HepG2 (cell line): ENCODE measurements at regions not wholly inside any gene's neighbourhood (a gene's known extent, or its start where the extent isn't known, plus 50 kb on each side); places are given as distances from the start of the nearest gene placed in this dataset.

ENCODE experiments used
- EP300 ChIP-seq, 3 experiments: sonication (generic) in 1 of 3; formaldehyde crosslinking in 1 of 3; IDR thresholded peaks; 2 replicates each; pipeline versions ENCODE4 v1.5.1 to v1.6.1; 2011 to 2020; ENCODE audit warnings: low read depth in 2 of 3, low read length in 2 of 3, borderline replicate concordance in 1 of 3, improper control_type of control experiment in 1 of 3, mild to moderate bottlenecking in 1 of 3, missing genetic modification reagents in 1 of 3, moderate library complexity in 1 of 3
- ERF ChIP-seq: IDR thresholded peaks from 2 replicates; pipeline ENCODE4 v1.6.1; 2018; ENCODE audit warnings: missing biosample characterization, missing genetic modification reagents
- FOXO4 ChIP-seq: sonication (generic); formaldehyde crosslinking; conservative IDR thresholded peaks from 2 replicates; pipeline ENCODE4 v1.8.1; 2023; ENCODE audit warnings: missing genetic modification reagents
- JUND ChIP-seq: sonication (generic); formaldehyde crosslinking; IDR thresholded peaks from 2 replicates; pipeline ENCODE4 v1.8.0; 2022; ENCODE audit warnings: mild to moderate bottlenecking, missing genetic modification reagents
- KDM5B ChIP-seq: sonication (generic); formaldehyde crosslinking; IDR thresholded peaks from 2 replicates; pipeline ENCODE4 v1.4.0; 2020; ENCODE audit warnings: missing genetic modification reagents, mild to moderate bottlenecking, borderline replicate concordance
- MNT ChIP-seq: fragments of 450-650 bp; IDR thresholded peaks from 2 replicates; pipeline ENCODE4 v1.6.1; 2016
- U2AF1 ChIP-seq: fragments of 200-400 bp; formaldehyde crosslinking; optimal IDR thresholded peaks from 2 replicates; pipeline ENCODE3; 2017; ENCODE audit warnings: mild to moderate bottlenecking, low read depth, low read length
- ZBTB8A ChIP-seq: sonication (generic); formaldehyde crosslinking; IDR thresholded peaks from 2 replicates; pipeline ENCODE4 v1.4.0; 2020; ENCODE audit warnings: mild to moderate bottlenecking, low read depth, missing genetic modification reagents, borderline replicate concordance
- ZNF460 ChIP-seq: sonication (generic); formaldehyde crosslinking; IDR thresholded peaks from 2 replicates; pipeline ENCODE4 v1.5.1; 2020; ENCODE audit warnings: missing genetic modification reagents, mild to moderate bottlenecking, borderline replicate concordance
- ZNF670 ChIP-seq: sonication (generic); formaldehyde crosslinking; IDR thresholded peaks from 2 replicates; pipeline ENCODE4 v1.8.0; 2022; ENCODE audit warnings: mild to moderate bottlenecking, missing genetic modification reagents, borderline replicate concordance
- TF ChIP-seq, protein P1 (sequence below): sonication (generic); formaldehyde crosslinking; IDR thresholded peaks from 2 replicates; pipeline ENCODE4 v1.5.0; 2020; ENCODE audit warnings: mild to moderate bottlenecking, missing genetic modification reagents, moderate library complexity

DNA sequence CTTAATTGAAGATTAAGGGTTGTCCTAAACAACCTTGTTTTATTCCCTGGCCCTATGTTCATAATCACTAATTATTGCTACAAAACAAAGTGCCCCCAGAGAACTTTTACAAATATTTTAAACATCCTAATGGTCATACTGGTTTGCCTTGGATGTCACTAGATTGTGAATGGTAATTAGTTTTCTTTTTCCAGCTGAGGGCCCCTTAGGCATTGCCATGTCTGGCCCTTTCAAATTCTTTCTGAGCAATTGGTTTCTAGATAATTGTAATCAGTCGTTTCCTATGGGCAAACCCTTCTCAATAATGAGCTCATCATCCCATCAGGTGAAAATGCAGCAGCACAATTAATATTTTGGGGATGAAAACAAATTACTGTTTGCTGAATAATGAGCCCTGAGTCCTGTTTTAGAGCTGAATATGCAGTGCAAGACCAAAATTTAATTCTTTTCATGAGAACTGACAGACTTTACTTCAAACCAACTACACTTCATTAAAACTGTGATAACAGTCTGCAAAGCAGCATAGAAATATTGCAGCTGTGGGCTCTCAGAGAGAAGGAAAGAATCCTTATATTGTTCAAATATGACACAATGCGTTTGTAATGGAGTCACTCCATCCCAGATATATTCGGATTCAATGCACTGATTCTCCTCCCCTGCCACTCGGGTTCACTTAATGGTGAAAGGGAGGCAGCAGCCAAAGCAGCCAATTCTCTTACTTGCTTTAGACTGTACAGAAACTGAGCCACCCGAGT, 67.7 kb upstream of the ARHGAP5 start:
- TF ChIP-seq ERF (CRISPR knock-in tag) (no peak), ZNF460 (CRISPR knock-in tag) (no peak), U2AF1 (no peak), JUND (CRISPR knock-in tag) (no peak), FOXO4 (no peak), MNT (no peak), ZBTB8A (CRISPR knock-in tag) (no peak), ZNF670 (CRISPR knock-in tag) (no peak), EP300 (IDR thresholded peaks at IDR 0.05; ENCODE audit: low read depth in 2 of 2, low read length in 2 of 2) (no peak), EP300 (CRISPR knock-in tag; IDR thresholded peaks at IDR 0.05; ENCODE audit: borderline replicate concordance) (no peak), KDM5B (CRISPR knock-in tag) (no peak)
- TF ChIP-seq, protein P1, sequence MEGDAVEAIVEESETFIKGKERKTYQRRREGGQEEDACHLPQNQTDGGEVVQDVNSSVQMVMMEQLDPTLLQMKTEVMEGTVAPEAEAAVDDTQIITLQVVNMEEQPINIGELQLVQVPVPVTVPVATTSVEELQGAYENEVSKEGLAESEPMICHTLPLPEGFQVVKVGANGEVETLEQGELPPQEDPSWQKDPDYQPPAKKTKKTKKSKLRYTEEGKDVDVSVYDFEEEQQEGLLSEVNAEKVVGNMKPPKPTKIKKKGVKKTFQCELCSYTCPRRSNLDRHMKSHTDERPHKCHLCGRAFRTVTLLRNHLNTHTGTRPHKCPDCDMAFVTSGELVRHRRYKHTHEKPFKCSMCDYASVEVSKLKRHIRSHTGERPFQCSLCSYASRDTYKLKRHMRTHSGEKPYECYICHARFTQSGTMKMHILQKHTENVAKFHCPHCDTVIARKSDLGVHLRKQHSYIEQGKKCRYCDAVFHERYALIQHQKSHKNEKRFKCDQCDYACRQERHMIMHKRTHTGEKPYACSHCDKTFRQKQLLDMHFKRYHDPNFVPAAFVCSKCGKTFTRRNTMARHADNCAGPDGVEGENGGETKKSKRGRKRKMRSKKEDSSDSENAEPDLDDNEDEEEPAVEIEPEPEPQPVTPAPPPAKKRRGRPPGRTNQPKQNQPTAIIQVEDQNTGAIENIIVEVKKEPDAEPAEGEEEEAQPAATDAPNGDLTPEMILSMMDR (CRISPR knock-in tag): no peak
